ENCODE measurements at regions not wholly inside any gene's neighbourhood (a gene's known extent, or its start where the extent isn't known, plus 50 kb on each side); places are given as distances from the start of the nearest gene placed in this dataset.

GRCh38 chr7:20064974-20065862 is 152.0 kb downstream of the MACC1 start:
- TF ChIP-seq CTCF (conservative IDR thresholded peaks at IDR 0.05), result no peak
- no peak for TF ChIP-seq ZFX (IDR thresholded peaks at IDR 0.05)

Measured in C4-2B (cell line).